Transverse colon (tissue), 3 donors: ENCODE measurements at regions not wholly inside any gene's neighbourhood (a gene's known extent, or its start where the extent isn't known, plus 50 kb on each side); places are given as distances from the start of the nearest gene placed in this dataset.

Experiments used
- POLR2A ChIP-seq: fragments of 450-650 bp; IDR thresholded peaks from one replicate; pipeline ENCODE4 v1.6.1; 2016; ENCODE audit warnings: antibody characterized with exemption, mild to moderate bottlenecking, moderate library complexity
- TF ChIP-seq, protein P1 (sequence below), 5 experiments: fragments of 200-600 bp in 3 of 5; fragments of 450-650 bp in 2 of 5; sonication (generic) in 3 of 5; IDR thresholded peaks; 1 replicate in 2 of 5; 2 replicates in 3 of 5; pipeline ENCODE4 v1.5.1; 2016 to 2017; ENCODE audit warnings: antibody characterized with exemption in 5 of 5, inconsistent platforms in 3 of 5, mild to moderate bottlenecking in 2 of 5, moderate library complexity in 1 of 5

GRCh38 chr9:87063246-87063645, 115.9 kb upstream of the GAS1 start:
- TF ChIP-seq, protein P1, sequence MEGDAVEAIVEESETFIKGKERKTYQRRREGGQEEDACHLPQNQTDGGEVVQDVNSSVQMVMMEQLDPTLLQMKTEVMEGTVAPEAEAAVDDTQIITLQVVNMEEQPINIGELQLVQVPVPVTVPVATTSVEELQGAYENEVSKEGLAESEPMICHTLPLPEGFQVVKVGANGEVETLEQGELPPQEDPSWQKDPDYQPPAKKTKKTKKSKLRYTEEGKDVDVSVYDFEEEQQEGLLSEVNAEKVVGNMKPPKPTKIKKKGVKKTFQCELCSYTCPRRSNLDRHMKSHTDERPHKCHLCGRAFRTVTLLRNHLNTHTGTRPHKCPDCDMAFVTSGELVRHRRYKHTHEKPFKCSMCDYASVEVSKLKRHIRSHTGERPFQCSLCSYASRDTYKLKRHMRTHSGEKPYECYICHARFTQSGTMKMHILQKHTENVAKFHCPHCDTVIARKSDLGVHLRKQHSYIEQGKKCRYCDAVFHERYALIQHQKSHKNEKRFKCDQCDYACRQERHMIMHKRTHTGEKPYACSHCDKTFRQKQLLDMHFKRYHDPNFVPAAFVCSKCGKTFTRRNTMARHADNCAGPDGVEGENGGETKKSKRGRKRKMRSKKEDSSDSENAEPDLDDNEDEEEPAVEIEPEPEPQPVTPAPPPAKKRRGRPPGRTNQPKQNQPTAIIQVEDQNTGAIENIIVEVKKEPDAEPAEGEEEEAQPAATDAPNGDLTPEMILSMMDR (IDR thresholded peaks at IDR 0.05), result no peak
- no peak for TF ChIP-seq POLR2A
